C4-2B (cell line): ENCODE measurements at regions not wholly inside any gene's neighbourhood (a gene's known extent, or its start where the extent isn't known, plus 50 kb on each side); places are given as distances from the start of the nearest gene placed in this dataset.

Experiments
- ZFX ChIP-seq: fragments of 450-650 bp; IDR thresholded peaks from 2 replicates; pipeline ENCODE4 v1.6.1; 2017
- TF ChIP-seq, protein P1 (sequence below): fragments of 450-650 bp; conservative IDR thresholded peaks from 2 replicates; pipeline ENCODE4 v1.5.1; 2017; ENCODE audit warnings: mild to moderate bottlenecking

- TF ChIP-seq, protein P1, sequence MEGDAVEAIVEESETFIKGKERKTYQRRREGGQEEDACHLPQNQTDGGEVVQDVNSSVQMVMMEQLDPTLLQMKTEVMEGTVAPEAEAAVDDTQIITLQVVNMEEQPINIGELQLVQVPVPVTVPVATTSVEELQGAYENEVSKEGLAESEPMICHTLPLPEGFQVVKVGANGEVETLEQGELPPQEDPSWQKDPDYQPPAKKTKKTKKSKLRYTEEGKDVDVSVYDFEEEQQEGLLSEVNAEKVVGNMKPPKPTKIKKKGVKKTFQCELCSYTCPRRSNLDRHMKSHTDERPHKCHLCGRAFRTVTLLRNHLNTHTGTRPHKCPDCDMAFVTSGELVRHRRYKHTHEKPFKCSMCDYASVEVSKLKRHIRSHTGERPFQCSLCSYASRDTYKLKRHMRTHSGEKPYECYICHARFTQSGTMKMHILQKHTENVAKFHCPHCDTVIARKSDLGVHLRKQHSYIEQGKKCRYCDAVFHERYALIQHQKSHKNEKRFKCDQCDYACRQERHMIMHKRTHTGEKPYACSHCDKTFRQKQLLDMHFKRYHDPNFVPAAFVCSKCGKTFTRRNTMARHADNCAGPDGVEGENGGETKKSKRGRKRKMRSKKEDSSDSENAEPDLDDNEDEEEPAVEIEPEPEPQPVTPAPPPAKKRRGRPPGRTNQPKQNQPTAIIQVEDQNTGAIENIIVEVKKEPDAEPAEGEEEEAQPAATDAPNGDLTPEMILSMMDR, result no peak
- no peak for TF ChIP-seq ZFX
Observed at GRCh38 chr12:100706033-100706432, 88.5 kb upstream of the ANO4 start.
